ENCODE measurements at regions not wholly inside any gene's neighbourhood (a gene's known extent, or its start where the extent isn't known, plus 50 kb on each side); places are given as distances from the start of the nearest gene placed in this dataset.

GRCh38 chr14:27587103-27587502 is 989.3 kb upstream of the NOVA1 start:
- Mint-ChIP-seq H3K27ac (no peak overlapping the region), H3K36me3 (ENCODE audit: insufficient read depth) (no peaks in the 10 kb centered on the region), H3K9me3 (ENCODE audit: low read depth) (no peaks in the 10 kb centered on the region), H3K27me3 (no peaks in the 10 kb centered on the region), H3K4me3 (ENCODE audit: low read depth) (no peak overlapping the region), H3K4me1 (ENCODE audit: low read depth) (no peaks in the 10 kb centered on the region)
- DNase-seq (ENCODE audit: low spot score, unreplicated experiment), result no peak
- TF ChIP-seq CTCF (IDR thresholded peaks at IDR 0.05; ENCODE audit: unreplicated experiment), result peak; percentile 48

- Mint-ChIP-seq H3K4me3 (ENCODE audit: low read depth) (no peak overlapping the region), H3K4me1 (ENCODE audit: low read depth) (no peaks in the 10 kb centered on the region), H3K27ac (no peak overlapping the region), H3K9me3 (ENCODE audit: low read depth) (no peaks in the 10 kb centered on the region), H3K27me3 (no peaks in the 10 kb centered on the region), H3K36me3 (ENCODE audit: insufficient read depth) (no peaks in the 10 kb centered on the region)
- TF ChIP-seq CTCF (IDR thresholded peaks at IDR 0.05; ENCODE audit: unreplicated experiment), result no peak
- DNase-seq (ENCODE audit: low spot score, unreplicated experiment), result no peak
Measured at GRCh38 chr14:27605282-27605681, 1007.4 kb upstream of the NOVA1 start.

- no peak overlapping the region for H3K27ac Mint-ChIP-seq
- H3K9me3 Mint-ChIP-seq (ENCODE audit: low read depth), result no peaks in the 10 kb centered on the region
- H3K4me1 Mint-ChIP-seq (ENCODE audit: low read depth), result no peaks in the 10 kb centered on the region
- no peaks in the 10 kb centered on the region for H3K27me3 Mint-ChIP-seq
- DNase-seq (ENCODE audit: low spot score, unreplicated experiment), result no peak
- no peak for TF ChIP-seq CTCF (IDR thresholded peaks at IDR 0.05; ENCODE audit: unreplicated experiment)
- no peaks in the 10 kb centered on the region for H3K36me3 Mint-ChIP-seq (ENCODE audit: insufficient read depth)
- no peak overlapping the region for H3K4me3 Mint-ChIP-seq (ENCODE audit: low read depth)
Measured at GRCh38 chr14:27608377-27608776, 1010.5 kb upstream of the NOVA1 start.

GRCh38 chr14:27612121-27612520 is 1014.3 kb upstream of the NOVA1 start:
- H3K4me1 Mint-ChIP-seq (ENCODE audit: low read depth), result no peaks in the 10 kb centered on the region

GRCh38 chr14:27613102-27613501 is 1015.3 kb upstream of the NOVA1 start:
- no peaks in the 10 kb centered on the region for H3K27me3 Mint-ChIP-seq
- H3K9me3 Mint-ChIP-seq (ENCODE audit: low read depth), result no peaks in the 10 kb centered on the region
- DNase-seq (ENCODE audit: low spot score, unreplicated experiment), result no peak
- no peak for TF ChIP-seq CTCF (IDR thresholded peaks at IDR 0.05; ENCODE audit: unreplicated experiment)
- H3K4me3 Mint-ChIP-seq (ENCODE audit: low read depth), result no peak overlapping the region
- no peaks in the 10 kb centered on the region for H3K36me3 Mint-ChIP-seq (ENCODE audit: insufficient read depth)
- H3K27ac Mint-ChIP-seq, result no peak overlapping the region
- H3K4me1 Mint-ChIP-seq (ENCODE audit: low read depth), result no peaks in the 10 kb centered on the region

More at GRCh38 chr14:27612121-27612520, 1014.3 kb upstream of the NOVA1 start:
- H3K27ac Mint-ChIP-seq, result no peak overlapping the region
- no peaks in the 10 kb centered on the region for H3K27me3 Mint-ChIP-seq
- H3K9me3 Mint-ChIP-seq (ENCODE audit: low read depth), result no peaks in the 10 kb centered on the region
- no peaks in the 10 kb centered on the region for H3K36me3 Mint-ChIP-seq (ENCODE audit: insufficient read depth)
- H3K4me3 Mint-ChIP-seq (ENCODE audit: low read depth), result no peak overlapping the region
- DNase-seq (ENCODE audit: low spot score, unreplicated experiment), result no peak
- TF ChIP-seq CTCF (IDR thresholded peaks at IDR 0.05; ENCODE audit: unreplicated experiment), result no peak

Measured in progenitor cell of endocrine pancreas (in vitro differentiated cells).